GM18517 (cell line): ENCODE measurements at regions not wholly inside any gene's neighbourhood (a gene's known extent, or its start where the extent isn't known, plus 50 kb on each side); places are given as distances from the start of the nearest gene placed in this dataset.

Experiments
- ATAC-seq: cut with Tn5 transposase; IDR thresholded peaks from one replicate; pipeline ENCODE4 v1.9.1; 2021; ENCODE audit warnings: mild to moderate bottlenecking, moderate library complexity; ENCODE audit not compliant: unreplicated experiment

- no peak for ATAC-seq
These were observed 61.6 kb upstream of the GYPA start for GRCh38 chr4:144202081-144202480.

GRCh38 chr4:144203155-144203554 is 62.6 kb upstream of the GYPA start:
- ATAC-seq, result no peak

GRCh38 chr4:144204431-144204830 is 63.9 kb upstream of the GYPA start:
- no peak for ATAC-seq

GRCh38 chr4:144206711-144207110 is 66.2 kb upstream of the GYPA start:
- ATAC-seq, result no peak

GRCh38 chr4:144208074-144208473 is 67.6 kb upstream of the GYPA start:
- ATAC-seq, result no peak

- no peak for ATAC-seq
These were observed 69.0 kb upstream of the GYPA start for GRCh38 chr4:144209491-144209890.

- no peak for ATAC-seq
These were observed 72.9 kb upstream of the GYPA start for GRCh38 chr4:144213371-144213770.

- no peak for ATAC-seq
These were observed 82.6 kb upstream of the GYPA start for GRCh38 chr4:144223149-144223548.

- no peak for ATAC-seq
These were observed 83.1 kb upstream of the GYPA start for GRCh38 chr4:144223661-144224060.

- ATAC-seq, result no peak
These were observed 118.8 kb upstream of the GYPA start for GRCh38 chr4:144259285-144259684.

- no peak for ATAC-seq
These were observed 126.6 kb upstream of the GYPA start for GRCh38 chr4:144267084-144267483.

- no peak for ATAC-seq
These were observed 140.2 kb upstream of the GYPA start for GRCh38 chr4:144280688-144281087.

- ATAC-seq, result no peak
These were observed 143.0 kb upstream of the GYPA start for GRCh38 chr4:144283526-144283925.

- no peak for ATAC-seq
These were observed 143.5 kb upstream of the GYPA start for GRCh38 chr4:144284026-144284425.

- ATAC-seq, result peak; percentile 77
These were observed 147.7 kb upstream of the GYPA start for GRCh38 chr4:144288011-144288903.

GRCh38 chr4:144289667-144290428 is 149.3 kb upstream of the GYPA start:
- ATAC-seq, result no peak

- no peak for ATAC-seq
These were observed 150.6 kb upstream of the GYPA start for GRCh38 chr4:144291164-144291563.

- ATAC-seq, result no peak
These were observed 153.7 kb upstream of the GYPA start for GRCh38 chr4:144294211-144294610.

GRCh38 chr4:144295286-144295995 is 154.9 kb upstream of the GYPA start:
- ATAC-seq, result no peak

- ATAC-seq, result no peak
These were observed 156.4 kb upstream of the GYPA start for GRCh38 chr4:144296941-144297340.

- ATAC-seq, result no peak
These were observed 158.0 kb upstream of the GYPA start for GRCh38 chr4:144298519-144298918.
